IPS-15b (cell line): ENCODE measurements at regions not wholly inside any gene's neighbourhood (a gene's known extent, or its start where the extent isn't known, plus 50 kb on each side); places are given as distances from the start of the nearest gene placed in this dataset.

Experiments
- H3K27me3 ChIP-seq: one replicate; pipeline ENCODE4 v1.6.1; 2013; ENCODE audit warnings: low read length; ENCODE audit not compliant: control insufficient read depth, insufficient read depth
- H3K36me3 ChIP-seq: one replicate; pipeline ENCODE4 v1.6.1; 2013; ENCODE audit warnings: low read length; ENCODE audit not compliant: control insufficient read depth, insufficient read depth
- H3K4me1 ChIP-seq: one replicate; pipeline ENCODE4 v1.6.1; 2013; ENCODE audit warnings: mild to moderate bottlenecking, low read length; ENCODE audit not compliant: control insufficient read depth, insufficient read depth
- H3K4me3 ChIP-seq: one replicate; pipeline ENCODE4 v1.5.1; 2013; ENCODE audit warnings: low read depth, low read length
- H3K9ac ChIP-seq: one replicate; pipeline ENCODE4 v1.6.1; 2013; ENCODE audit warnings: low read depth, mild to moderate bottlenecking, low read length
- H3K9me3 ChIP-seq: one replicate; pipeline ENCODE4 v1.6.1; 2013; ENCODE audit warnings: mild to moderate bottlenecking, low read length; ENCODE audit not compliant: control insufficient read depth, insufficient read depth

DNA sequence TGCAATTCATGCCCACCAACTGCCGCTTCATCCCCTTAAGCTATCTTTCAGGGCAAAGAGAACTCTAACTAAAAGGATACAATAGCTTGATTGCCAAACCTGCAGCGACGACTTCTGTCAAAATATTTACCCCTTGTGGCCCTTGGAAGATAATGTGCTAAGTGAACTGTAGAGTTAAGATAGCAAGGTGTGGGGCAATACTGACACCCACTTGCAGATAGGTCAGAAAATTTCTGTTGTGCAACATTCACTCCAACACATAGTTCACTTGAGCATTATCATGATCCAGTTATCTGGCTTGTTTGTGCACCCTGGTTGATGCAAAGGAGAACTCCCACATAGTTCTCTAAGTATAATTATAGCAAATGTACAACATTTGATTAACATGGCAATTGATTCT is 55.6 kb downstream of the RHOXF2B start:
- Histone ChIP-seq H3K4me1 (no peaks in the 10 kb centered on the region), H3K9me3 (no peaks in the 10 kb centered on the region), H3K4me3 (no peak overlapping the region), H3K27me3 (peaks cover 28% of the 10 kb centered on the region), H3K9ac (no peak overlapping the region), H3K36me3 (no peaks in the 10 kb centered on the region)

GRCh38 chrX:120020305-120020704 is 57.2 kb downstream of the RHOXF2B start:
- H3K27me3 ChIP-seq = peaks cover 45% of the 10 kb centered on the region
- H3K4me3 ChIP-seq = no peak overlapping the region
- H3K4me1 ChIP-seq = no peaks in the 10 kb centered on the region
- no peaks in the 10 kb centered on the region for H3K9me3 ChIP-seq
- H3K36me3 ChIP-seq = no peaks in the 10 kb centered on the region
- no peak overlapping the region for H3K9ac ChIP-seq

DNA sequence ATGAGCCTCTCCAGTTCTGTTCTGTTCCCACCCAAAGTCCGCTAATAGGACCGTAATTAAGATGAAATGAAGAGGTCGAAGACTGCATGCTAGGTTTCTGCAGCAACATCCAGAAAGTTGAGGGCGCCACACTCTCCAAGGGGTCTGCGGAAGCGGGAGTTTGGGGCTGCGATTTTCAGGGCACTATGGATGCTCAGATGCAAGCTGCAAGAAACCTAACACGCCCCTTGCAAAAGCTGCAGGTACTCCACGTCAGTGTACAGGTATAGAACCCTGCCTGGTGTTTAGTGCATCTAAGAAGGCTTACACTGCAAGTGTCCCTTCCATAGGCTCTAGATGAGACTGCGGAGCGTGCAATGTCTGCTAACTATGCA is 61.4 kb downstream of the RHOXF2B start:
- Histone ChIP-seq H3K36me3 (no peaks in the 10 kb centered on the region), H3K9me3 (no peaks in the 10 kb centered on the region), H3K4me1 (no peaks in the 10 kb centered on the region), H3K9ac (no peak overlapping the region), H3K4me3 (peak overlapping the region; percentile 56), H3K27me3 (peaks cover 77% of the 10 kb centered on the region)

DNA sequence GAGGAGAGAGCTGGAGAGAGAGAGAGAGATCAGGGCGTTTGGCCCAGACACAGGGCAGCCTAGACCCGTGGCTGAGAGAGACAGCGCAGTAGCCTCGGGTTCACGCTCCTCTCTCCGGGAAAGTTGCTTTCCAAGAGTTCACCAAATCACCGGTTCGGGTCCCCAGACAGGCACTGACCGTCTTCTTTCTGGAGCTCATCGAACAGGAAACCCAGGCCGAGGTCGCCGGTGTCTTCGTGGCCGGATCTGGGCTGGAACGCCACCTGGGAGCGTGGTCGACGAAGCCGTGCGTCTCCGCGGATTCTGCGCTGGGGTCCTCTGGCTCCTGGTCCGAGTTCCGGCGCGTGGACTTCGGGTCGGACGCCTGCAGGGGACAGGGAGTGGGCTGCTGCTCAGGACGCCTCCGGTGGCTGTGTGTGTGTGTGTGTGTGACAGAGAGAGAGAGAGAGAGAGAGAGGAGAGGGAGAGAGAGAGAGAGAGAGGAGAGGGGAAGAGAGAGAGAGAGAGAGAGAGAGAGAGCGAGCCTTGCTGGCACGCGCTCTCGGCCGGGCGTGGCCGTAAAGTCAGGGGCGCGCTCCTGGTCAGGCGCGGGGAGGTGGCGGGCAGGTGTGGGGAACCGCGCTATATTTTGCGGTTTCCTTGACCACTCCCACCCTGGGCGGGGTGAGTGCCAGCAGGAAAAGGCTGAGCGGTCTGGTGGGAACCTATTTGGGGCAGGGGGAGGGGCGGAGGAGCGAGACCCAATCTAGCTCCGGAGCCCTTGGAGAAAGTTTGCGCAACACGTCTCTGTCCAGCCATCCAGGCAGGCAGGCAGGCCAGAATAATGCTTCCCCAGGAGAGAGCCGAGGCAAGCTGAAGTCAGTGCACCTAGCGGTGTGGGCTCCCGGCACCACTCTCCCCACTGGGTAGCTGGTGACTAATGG is 62.1 kb downstream of the RHOXF2B start:
- Histone ChIP-seq H3K4me3 (peak overlapping the region; percentile 56), H3K4me1 (no peaks in the 10 kb centered on the region), H3K27me3 (peaks cover 77% of the 10 kb centered on the region), H3K9ac (no peak overlapping the region), H3K36me3 (no peaks in the 10 kb centered on the region), H3K9me3 (no peaks in the 10 kb centered on the region)

- H3K4me3 ChIP-seq = peak overlapping the region; percentile 56
- no peaks in the 10 kb centered on the region for H3K9me3 ChIP-seq
- H3K9ac ChIP-seq = no peak overlapping the region
- H3K36me3 ChIP-seq = no peaks in the 10 kb centered on the region
- H3K27me3 ChIP-seq = peaks cover 75% of the 10 kb centered on the region
- H3K4me1 ChIP-seq = no peaks in the 10 kb centered on the region
Measured at GRCh38 chrX:120014354-120015130, 62.9 kb downstream of the RHOXF2B start.

- Histone ChIP-seq H3K9me3 (no peaks in the 10 kb centered on the region), H3K27me3 (peaks cover 75% of the 10 kb centered on the region), H3K9ac (no peak overlapping the region), H3K4me1 (no peaks in the 10 kb centered on the region), H3K36me3 (no peaks in the 10 kb centered on the region), H3K4me3 (peak overlapping the region; percentile 40)
Measured at GRCh38 chrX:120001787-120002186, 58.2 kb upstream of the NKAP start.

GRCh38 chrX:120000490-120001246 is 57.1 kb upstream of the NKAP start:
- Histone ChIP-seq H3K9ac (no peak overlapping the region), H3K4me1 (no peaks in the 10 kb centered on the region), H3K36me3 (no peaks in the 10 kb centered on the region), H3K9me3 (no peaks in the 10 kb centered on the region), H3K4me3 (peak overlapping the region; percentile 40), H3K27me3 (peaks cover 86% of the 10 kb centered on the region)

GRCh38 chrX:119999087-119999634 is 55.6 kb upstream of the NKAP start:
- peaks cover 93% of the 10 kb centered on the region for H3K27me3 ChIP-seq
- no peak overlapping the region for H3K9ac ChIP-seq
- H3K4me1 ChIP-seq = no peaks in the 10 kb centered on the region
- H3K36me3 ChIP-seq = no peaks in the 10 kb centered on the region
- no peaks in the 10 kb centered on the region for H3K9me3 ChIP-seq
- peak overlapping the region; percentile 36 for H3K4me3 ChIP-seq

DNA sequence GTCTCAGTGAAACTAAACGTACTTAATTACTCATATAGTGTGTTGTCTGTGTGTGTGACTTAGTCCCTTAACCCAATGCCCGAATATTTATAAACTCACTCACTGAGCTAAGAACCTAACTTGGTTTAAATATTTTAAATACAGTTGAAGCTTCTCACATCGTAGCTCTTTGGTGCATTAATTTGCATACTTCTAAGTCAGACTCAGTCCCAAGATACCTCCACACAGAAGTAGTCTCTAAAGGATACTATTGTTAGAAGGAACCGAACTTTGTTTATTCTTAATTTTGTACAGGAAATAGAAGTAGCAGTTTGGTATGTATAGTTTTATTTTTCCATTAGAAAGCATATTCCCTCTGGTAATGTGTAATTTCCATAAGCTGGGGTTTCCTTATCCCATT is 54.0 kb upstream of the NKAP start:
- peaks cover 93% of the 10 kb centered on the region for H3K27me3 ChIP-seq
- H3K4me1 ChIP-seq = no peaks in the 10 kb centered on the region
- H3K9me3 ChIP-seq = no peaks in the 10 kb centered on the region
- no peaks in the 10 kb centered on the region for H3K36me3 ChIP-seq
- H3K4me3 ChIP-seq = no peak overlapping the region
- H3K9ac ChIP-seq = no peak overlapping the region

GRCh38 chrX:119996600-119997524 is 53.3 kb upstream of the NKAP start:
- H3K27me3 ChIP-seq = peaks cover 93% of the 10 kb centered on the region
- H3K9ac ChIP-seq = no peak overlapping the region

More at GRCh38 chrX:119996600-119997524, 53.3 kb upstream of the NKAP start:
- Histone ChIP-seq H3K36me3 (no peaks in the 10 kb centered on the region), H3K9me3 (no peaks in the 10 kb centered on the region), H3K4me3 (no peak overlapping the region), H3K4me1 (no peaks in the 10 kb centered on the region)
